HCT116 (cell line): ENCODE measurements at regions not wholly inside any gene's neighbourhood (a gene's known extent, or its start where the extent isn't known, plus 50 kb on each side); places are given as distances from the start of the nearest gene placed in this dataset.

Source experiments
- ATAC-seq: fragments of 200-7000 bp; cut with Tn5 transposase; 2 replicates; pipeline ENCODE4 v1.9.1; 2020; ENCODE audit warnings: mild to moderate bottlenecking, moderate library complexity
- BruUV-seq: library from RNA; stranded (reverse); fragments of 400-500 nt; replicated peaks from 2 replicates; lab custom pipeline; 2021; lab: Mats Ljungman, UMichigan
- CTCF ChIA-PET: fragments of 300-600 bp; sonication (Branson Sonifier 250); formaldehyde crosslinking; loops from one replicate; lab custom pipeline; 2021; ENCODE audit warnings: antibody characterized with exemption; lab: Charles Lee
- POLR2A ChIA-PET: fragments of 300-600, 350-600 bp; sonication (Branson Sonifier 250); formaldehyde crosslinking; loops from one replicate; lab custom pipeline; 2021; ENCODE audit warnings: antibody characterized with exemption; lab: Charles Lee
- RAD21 ChIA-PET, 2 experiments: fragments of 300-600 bp; sonication (Branson Sonifier 250); formaldehyde crosslinking; loops; one replicate each; lab custom pipeline; 2023; ENCODE audit warnings: low total read pairs in 2 of 2; ENCODE audit not compliant: uncharacterized antibody in 2 of 2, unreplicated experiment in 2 of 2, low non-redundant PET in 1 of 2; lab: Charles Lee
- DNase-seq: peaks from one replicate; pipeline ENCODE4 v3.0.0-alpha.2; 2010; ENCODE audit warnings: low read depth, low spot score
- H2AFZ ChIP-seq: fragments of 200-600 bp; shearing (Covaris generic), sonication (generic); 2 replicates; pipeline ENCODE4 v1.6.1; 2017; ENCODE audit warnings: low read depth, mixed run types, mixed read lengths, antibody characterized with exemption, low read length; ENCODE audit not compliant: poor library complexity, severe bottlenecking
- H3K27ac ChIP-seq: 2 replicates; pipeline ENCODE4 v1.5.1; 2012; ENCODE audit warnings: low read depth, low read length
- H3K27me3 ChIP-seq: fragments of 200-600 bp; sonication (generic); 2 replicates; pipeline ENCODE4 v1.6.1; 2016; ENCODE audit warnings: mixed run types, low read length, mixed read lengths; ENCODE audit not compliant: insufficient read depth
- H3K36me3 ChIP-seq, 2 experiments: fragments of 200-500 bp in 1 of 2; fragments of 200-600 bp in 1 of 2; sonication (Bioruptor generic) in 1 of 2; sonication (generic) in 1 of 2; 2 replicates each; pipeline versions ENCODE4 v1.5.1 to v1.6.1; 2014 to 2016; ENCODE audit warnings: low read length in 2 of 2, inconsistent platforms in 1 of 2, mixed read lengths in 1 of 2, mixed run types in 1 of 2; ENCODE audit not compliant: insufficient read depth in 2 of 2, control insufficient read depth in 1 of 2
- H3K4me1 ChIP-seq, 2 experiments: fragments of 200-600 bp in 1 of 2; sonication (generic) in 1 of 2; 2 replicates each; pipeline versions ENCODE4 v1.5.1 to v1.6.1; 2012 to 2017; ENCODE audit warnings: low read length in 2 of 2, inconsistent platforms in 1 of 2, mild to moderate bottlenecking in 1 of 2, mixed read lengths in 1 of 2, mixed run types in 1 of 2, moderate library complexity in 1 of 2; ENCODE audit not compliant: insufficient read depth in 2 of 2, control insufficient read depth in 1 of 2
- H3K4me2 ChIP-seq: fragments of 200-600 bp; sonication (generic); 2 replicates; pipeline ENCODE4 v1.6.1; 2017; ENCODE audit warnings: mixed run types, low read length, mixed read lengths
- H3K4me3 ChIP-seq, 2 experiments: fragments of 200-600 bp in 1 of 2; sonication (generic) in 1 of 2; replicated peaks in 1 of 2; 2 replicates each; pipeline ENCODE4 v1.5.1; 2011 to 2016; ENCODE audit warnings: low read length in 2 of 2, control low read depth in 1 of 2, low read depth in 1 of 2, mild to moderate bottlenecking in 1 of 2, mixed read lengths in 1 of 2, mixed run types in 1 of 2
- H3K79me2 ChIP-seq: fragments of 200-600 bp; sonication (generic); 2 replicates; pipeline ENCODE4 v1.6.1; 2017; ENCODE audit warnings: mild to moderate bottlenecking, mixed run types, low read length, moderate library complexity, mixed read lengths; ENCODE audit not compliant: insufficient read depth
- H3K9ac ChIP-seq: fragments of 200-600 bp; sonication (generic); 2 replicates; pipeline ENCODE4 v1.6.1; 2016; ENCODE audit warnings: low read length, mixed read lengths
- H3K9me2 ChIP-seq: fragments of 200-600 bp; sonication (generic), shearing (Covaris generic); 2 replicates; pipeline ENCODE4 v1.6.1; 2017; ENCODE audit warnings: mixed run types, mild to moderate bottlenecking, moderate library complexity; ENCODE audit not compliant: insufficient read depth
- H3K9me3 ChIP-seq, 2 experiments: fragments of 200-500 bp in 1 of 2; fragments of 200-600 bp in 1 of 2; sonication (Bioruptor generic) in 1 of 2; sonication (generic) in 1 of 2; 2 replicates each; pipeline ENCODE4 v1.6.1; 2014 to 2017; ENCODE audit warnings: low read length in 2 of 2, mixed read lengths in 2 of 2, inconsistent platforms in 1 of 2, low read depth in 1 of 2, mild to moderate bottlenecking in 1 of 2, mixed run types in 1 of 2, moderate library complexity in 1 of 2; ENCODE audit not compliant: control insufficient read depth in 1 of 2, insufficient read depth in 1 of 2
- H4K20me1 ChIP-seq: fragments of 200-600 bp; sonication (generic), shearing (Covaris generic); 2 replicates; pipeline ENCODE4 v1.6.1; 2017; ENCODE audit warnings: mixed run types, mild to moderate bottlenecking, moderate library complexity; ENCODE audit not compliant: insufficient read depth
- CEBPB ChIP-seq: IDR thresholded peaks from 2 replicates; pipeline ENCODE4 v1.6.1; 2012; ENCODE audit warnings: low read depth
- EZH2 ChIP-seq: fragments of 200-600 bp; sonication (generic); IDR thresholded peaks from 2 replicates; pipeline ENCODE4 v1.6.1; 2017; ENCODE audit warnings: antibody characterized with exemption, mixed run types
- POLR2A ChIP-seq: IDR thresholded peaks from 2 replicates; pipeline ENCODE4 v1.7.0; 2011; ENCODE audit warnings: borderline replicate concordance; ENCODE audit not compliant: insufficient read depth, insufficient read length; ENCODE audit errors: extremely low read depth
- RAD21 ChIP-seq: IDR thresholded peaks from 2 replicates; pipeline ENCODE4 v1.6.1; 2012; ENCODE audit warnings: low read depth, mild to moderate bottlenecking
- intact Hi-C: fragments of 100-400 bp; cut with micrococcal nuclease; formaldehyde crosslinking; loops from 2 replicates; pipeline ENCODE4 v1.10.0; 2022
- TF ChIP-seq, protein P1 (sequence below): IDR thresholded peaks from 2 replicates; pipeline ENCODE4 v1.6.1; 2012
- TF ChIP-seq, protein P2 (sequence below): IDR thresholded peaks from 2 replicates; pipeline ENCODE4 v1.6.1; 2012

DNA sequence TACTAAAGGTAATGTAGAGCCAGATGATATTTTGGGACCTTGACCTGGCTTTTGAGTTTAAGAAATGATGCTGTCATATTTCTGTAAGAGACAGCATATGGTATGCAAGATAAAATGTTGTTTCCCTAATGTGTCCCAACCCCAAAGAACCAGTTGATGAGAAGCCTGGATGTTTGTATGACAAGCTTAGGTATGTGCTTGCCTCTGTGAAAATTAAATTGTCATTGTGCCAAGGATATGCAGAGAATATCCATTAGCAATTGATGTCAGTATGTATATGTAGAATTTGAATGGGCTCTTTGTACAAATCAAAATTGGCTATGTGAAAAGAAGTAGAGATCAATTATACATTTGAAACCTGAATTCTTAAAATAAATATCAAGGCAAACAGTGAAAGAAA lies 650.8 kb upstream of the EYS start:
- TF ChIP-seq EZH2 = no peak
- TF ChIP-seq, protein P1, sequence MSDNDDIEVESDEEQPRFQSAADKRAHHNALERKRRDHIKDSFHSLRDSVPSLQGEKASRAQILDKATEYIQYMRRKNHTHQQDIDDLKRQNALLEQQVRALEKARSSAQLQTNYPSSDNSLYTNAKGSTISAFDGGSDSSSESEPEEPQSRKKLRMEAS = no peak
- TF ChIP-seq CEBPB = no peak
- no peak for TF ChIP-seq RAD21
- TF ChIP-seq POLR2A = no peak
- Histone ChIP-seq H3K27me3 (no peaks in the 10 kb centered on the region), H3K4me2 (no peak overlapping the region), H3K4me1 (no peaks in the 10 kb centered on the region), H3K79me2 (no peaks in the 10 kb centered on the region), H3K9me3 (peaks cover 8 to 12% of the 10 kb centered on the region in 2 experiments; a peak in 2 of 4 replicates), H3K9me2 (no peaks in the 10 kb centered on the region), H4K20me1 (no peaks in the 10 kb centered on the region), H2AFZ (no peak overlapping the region), H3K36me3 (no peaks in the 10 kb centered on the region), H3K9ac (no peak overlapping the region), H3K4me3 (no peak overlapping the region), H3K27ac (no peak overlapping the region)
- intact Hi-C loops = no loop called here
- no TSS peak for BruUV-seq
- no peak for DNase-seq
- POLR2A ChIA-PET = no interaction called here
- RAD21 ChIA-PET = no interaction called here
- ATAC-seq = no peak
- CTCF ChIA-PET = no interaction called here

DNA sequence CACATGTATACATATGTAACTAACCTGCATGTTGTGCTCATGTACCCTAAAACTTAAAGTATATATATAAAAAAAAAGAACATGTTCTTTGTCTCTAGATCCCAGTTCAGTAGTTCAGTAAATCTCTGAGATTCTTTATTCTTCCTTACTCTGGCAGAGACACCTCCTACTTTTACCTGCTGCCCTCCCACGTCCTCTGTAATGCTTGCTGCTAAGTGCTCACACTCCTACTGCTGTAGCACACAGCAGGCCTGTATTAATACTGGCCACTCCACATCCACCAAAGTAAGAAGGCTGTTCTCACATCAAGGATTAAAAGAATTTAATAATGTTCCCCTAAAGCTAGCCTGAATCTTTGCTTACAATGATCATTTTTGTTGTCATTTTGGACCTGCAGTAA lies 648.4 kb upstream of the EYS start:
- Histone ChIP-seq H2AFZ (no peak overlapping the region), H3K4me1 (no peaks in the 10 kb centered on the region), H3K9ac (no peak overlapping the region), H4K20me1 (no peaks in the 10 kb centered on the region), H3K79me2 (no peaks in the 10 kb centered on the region), H3K4me2 (no peak overlapping the region), H3K9me2 (no peaks in the 10 kb centered on the region), H3K27me3 (no peaks in the 10 kb centered on the region), H3K9me3 (peaks cover 8 to 11% of the 10 kb centered on the region in 2 experiments; a peak in 2 of 4 replicates), H3K4me3 (no peak overlapping the region), H3K27ac (no peak overlapping the region), H3K36me3 (no peaks in the 10 kb centered on the region)
- ChIA-PET CTCF (no interaction called here), POLR2A (no interaction called here), RAD21 (no interaction called here)
- TF ChIP-seq, protein P2, sequence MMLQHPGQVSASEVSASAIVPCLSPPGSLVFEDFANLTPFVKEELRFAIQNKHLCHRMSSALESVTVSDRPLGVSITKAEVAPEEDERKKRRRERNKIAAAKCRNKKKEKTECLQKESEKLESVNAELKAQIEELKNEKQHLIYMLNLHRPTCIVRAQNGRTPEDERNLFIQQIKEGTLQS = no peak
- BruUV-seq = no TSS peak
- intact Hi-C loops = no loop called here
- ATAC-seq (no peak), DNase-seq (no peak)
